ENCODE measurements at regions not wholly inside any gene's neighbourhood (a gene's known extent, or its start where the extent isn't known, plus 50 kb on each side); places are given as distances from the start of the nearest gene placed in this dataset.

DNA sequence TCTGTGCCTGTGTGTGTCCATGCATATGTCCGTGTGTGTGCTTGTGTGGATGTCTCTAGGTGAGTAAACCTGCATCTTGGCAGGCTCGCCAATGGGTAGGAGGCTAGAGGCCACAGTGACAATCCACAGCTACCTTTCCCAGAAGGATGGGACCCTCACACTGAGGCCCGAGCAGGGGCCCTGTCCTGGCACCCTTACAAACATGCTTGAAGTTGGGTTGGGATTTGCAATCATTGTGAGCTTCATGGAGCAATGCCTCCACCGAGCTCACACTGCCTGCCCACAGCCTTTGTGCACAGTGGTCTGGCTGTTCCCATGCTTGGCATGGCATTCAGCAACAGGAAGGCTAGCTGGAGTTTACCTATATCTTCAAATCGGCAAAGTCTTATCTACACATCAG, 311.1 kb upstream of the IRX1 start:
- TF ChIP-seq CTCF (IDR thresholded peaks at IDR 0.05), result no peak
- TF ChIP-seq POLR2A (IDR thresholded peaks at IDR 0.05), result no peak

Data from breast epithelium (tissue), 3 donors.